NCI-H446 (cell line): ENCODE measurements at regions not wholly inside any gene's neighbourhood (a gene's known extent, or its start where the extent isn't known, plus 50 kb on each side); places are given as distances from the start of the nearest gene placed in this dataset.

Experiments used
- DNase-seq, 2 experiments: peaks; one replicate each; lab custom pipeline; 2025; lab: John Stamatoyannopoulos, UW

DNA sequence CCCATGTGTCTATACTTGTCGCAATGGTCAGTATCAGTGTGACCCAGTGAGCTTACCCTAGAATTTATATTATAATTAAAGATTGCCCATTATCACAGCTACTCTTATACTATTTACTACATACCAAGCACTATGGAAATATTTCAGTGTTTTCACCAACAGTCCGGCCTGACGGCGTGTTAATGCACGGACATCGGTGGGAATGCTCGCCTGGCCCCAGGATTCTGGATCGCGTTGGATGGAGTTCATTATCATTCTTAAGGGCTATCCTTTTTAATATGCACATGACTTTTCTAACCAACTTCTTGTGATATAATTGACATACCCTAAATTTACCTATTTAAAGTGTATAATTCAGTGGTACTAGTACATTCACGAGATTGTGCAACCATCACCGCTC is 51.8 kb upstream of the AFDN start:
- no peak for DNase-seq

DNA sequence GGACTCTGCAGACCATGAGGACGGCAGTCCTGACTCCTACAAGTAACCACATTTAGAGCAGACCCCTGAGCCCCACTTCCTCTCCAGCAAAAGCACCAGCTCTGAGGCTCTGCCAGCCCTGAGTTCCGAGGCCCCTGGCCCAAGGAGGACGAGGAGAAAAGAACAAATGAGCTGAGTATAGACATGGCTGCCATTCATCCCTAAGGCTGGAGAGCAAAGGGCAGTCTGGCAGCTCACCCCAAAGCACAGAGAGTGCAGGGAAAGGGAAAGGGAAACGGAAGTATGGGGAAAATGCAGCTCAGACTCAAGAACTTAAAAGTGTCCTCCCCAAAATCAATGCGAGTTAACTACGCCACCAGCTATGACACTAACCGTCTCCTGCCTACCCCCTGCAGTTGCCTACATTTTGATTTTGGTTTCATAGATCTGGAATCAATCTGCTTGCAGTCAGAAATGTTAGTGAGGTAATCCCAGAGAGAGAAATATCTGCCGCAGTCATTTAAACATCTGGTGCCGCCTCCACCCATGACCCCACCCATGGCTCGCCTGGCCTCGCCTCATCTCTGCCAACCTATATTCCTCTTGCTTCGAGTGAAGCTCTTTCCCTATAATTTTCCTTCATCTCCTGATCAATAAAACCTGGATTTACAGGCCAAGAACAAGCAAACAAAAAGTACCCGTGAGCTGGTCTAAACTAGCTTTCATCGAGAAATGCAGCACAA is 49.6 kb upstream of the AFDN start:
- no peak for DNase-seq
